Stimulated activated naive CD8-positive, alpha-beta T cell treated with anti-CD3 and anti-CD28 coated beads, Interleukin-15, Interleukin-2, amounts not matched to agents 100 U/mL and 50 U/mL, for 24 hours (primary cell): ENCODE measurements at regions not wholly inside any gene's neighbourhood (a gene's known extent, or its start where the extent isn't known, plus 50 kb on each side); places are given as distances from the start of the nearest gene placed in this dataset.

Experiments
- ATAC-seq: fragments of 150-1000 bp; cut with Tn5 transposase; one replicate; pipeline ENCODE4 v1.10.0; 2021
- DNase-seq: peaks from one replicate; pipeline ENCODE4 v3.0.0; 2021

DNA sequence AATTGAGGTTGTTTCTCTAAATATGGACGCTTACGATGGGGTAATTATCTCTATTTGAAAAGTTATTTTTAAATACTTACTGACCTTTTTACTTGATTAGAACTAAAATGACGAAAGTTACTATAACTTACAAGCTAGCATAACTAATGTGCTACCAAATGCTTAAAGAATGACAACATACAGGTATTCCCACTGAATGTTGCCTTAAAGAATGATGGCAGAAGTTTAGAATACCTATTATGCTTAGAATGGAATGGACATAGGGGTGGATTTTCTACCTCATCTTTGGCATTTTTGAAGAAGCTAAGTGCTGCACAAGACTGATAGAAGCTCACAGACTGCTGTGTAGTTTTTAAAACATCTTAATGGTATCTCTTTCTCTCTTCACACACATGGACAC, 284.8 kb downstream of the THBS2 start:
- ATAC-seq, result no peak
- no peak for DNase-seq

DNA sequence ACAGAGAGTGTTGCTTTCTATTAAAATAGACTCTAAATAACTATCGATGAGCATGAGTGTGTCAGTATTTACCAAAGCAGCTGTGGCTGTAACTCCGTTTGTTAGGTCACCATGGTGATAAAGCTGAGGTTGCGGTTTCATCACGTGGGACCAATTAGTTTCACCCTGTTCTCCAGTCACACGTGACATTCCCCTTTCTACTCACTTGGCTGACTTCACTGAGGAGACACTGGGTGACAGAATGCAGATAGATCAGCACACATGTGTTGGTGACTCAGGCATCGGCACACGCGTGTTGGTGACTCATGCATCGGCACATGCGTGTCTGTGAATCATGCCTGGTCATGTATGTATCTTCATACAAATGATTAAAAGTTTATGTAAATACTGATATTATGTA, 285.4 kb downstream of the THBS2 start:
- DNase-seq, result no peak
- no peak for ATAC-seq

DNA sequence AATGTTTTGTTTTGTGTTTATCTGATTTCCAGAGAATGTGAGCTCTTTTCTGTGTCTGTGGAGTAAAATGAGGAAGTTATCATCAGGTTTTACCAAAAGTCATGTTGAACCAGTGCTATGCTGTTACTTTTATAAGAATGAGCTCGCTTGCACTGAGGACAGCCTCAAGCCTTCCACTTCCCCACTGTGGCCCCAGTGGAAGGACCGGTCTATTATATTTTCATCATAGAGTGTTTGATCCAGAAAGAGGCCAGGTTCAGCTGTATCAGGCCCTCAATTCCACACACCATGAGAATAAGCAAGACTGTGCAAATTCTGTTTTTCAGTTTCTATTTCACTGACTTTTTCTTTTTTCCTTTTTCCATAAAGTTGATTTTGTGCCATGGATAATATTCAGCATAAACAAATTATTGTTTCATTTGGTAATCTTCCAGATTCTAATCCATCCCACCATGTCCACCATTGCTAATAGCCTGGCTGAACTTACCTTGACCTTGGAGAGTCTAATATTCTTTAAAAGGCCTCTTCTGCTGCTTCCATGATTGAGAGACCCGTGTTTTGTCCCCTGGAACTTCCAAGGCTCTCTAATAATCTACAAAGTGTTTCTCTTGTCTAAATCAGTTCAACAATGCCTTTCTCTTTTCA, 286.2 kb downstream of the THBS2 start:
- ATAC-seq, result no peak
- DNase-seq, result no peak

DNA sequence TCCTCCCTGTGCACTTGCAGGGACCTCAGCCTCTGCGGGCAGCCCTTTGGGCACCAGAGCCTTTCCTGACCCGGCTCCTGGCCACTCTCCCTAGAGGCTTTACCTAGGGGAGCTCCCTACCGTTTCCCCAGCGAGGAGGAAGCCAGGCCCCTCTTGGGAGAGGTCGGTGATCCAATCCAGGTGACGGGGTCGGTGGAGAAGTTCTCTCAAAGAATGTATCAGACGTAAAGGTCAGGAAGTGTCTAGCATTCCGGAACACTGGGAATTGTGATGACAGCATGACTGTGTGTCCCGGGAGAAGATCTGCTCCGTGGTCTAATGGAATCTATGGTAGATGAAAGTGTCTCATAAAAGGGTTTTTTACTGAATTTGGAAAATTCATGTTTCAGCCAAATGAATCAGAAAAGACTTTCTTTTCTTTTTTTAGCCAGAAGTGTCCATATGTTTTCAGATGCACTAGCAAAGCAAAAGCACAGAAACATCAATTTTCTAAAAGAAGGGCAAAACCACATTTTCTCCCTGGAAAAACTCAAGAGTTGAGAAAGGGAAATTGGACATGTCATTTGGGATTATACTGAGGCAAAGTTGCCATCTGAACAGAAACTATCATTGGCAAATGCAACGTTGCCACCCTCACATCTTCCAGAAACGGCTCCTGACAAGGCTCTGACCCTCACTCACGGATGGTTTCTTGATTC, 289.4 kb downstream of the THBS2 start:
- no peak for ATAC-seq
- DNase-seq, result no peak

DNA sequence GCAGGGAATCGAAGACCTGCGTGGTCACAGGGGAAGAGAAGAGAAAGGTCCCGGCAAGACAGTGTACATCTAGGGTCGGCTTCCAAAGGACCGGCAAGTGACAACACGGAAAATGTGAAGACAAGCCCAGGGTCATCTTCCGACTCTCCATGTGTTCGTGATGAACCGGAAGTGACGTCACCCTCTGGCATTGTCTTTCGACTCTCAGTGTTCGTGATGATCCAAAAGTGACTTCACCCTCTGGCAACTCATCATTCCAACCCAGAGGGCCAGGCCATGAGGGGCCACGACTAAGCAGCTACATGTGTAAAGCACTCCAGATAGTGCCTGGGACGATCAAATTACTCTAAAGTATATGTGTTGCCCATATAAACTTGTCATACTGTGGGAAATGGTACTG, 290.8 kb downstream of the THBS2 start:
- ATAC-seq, result no peak

DNA sequence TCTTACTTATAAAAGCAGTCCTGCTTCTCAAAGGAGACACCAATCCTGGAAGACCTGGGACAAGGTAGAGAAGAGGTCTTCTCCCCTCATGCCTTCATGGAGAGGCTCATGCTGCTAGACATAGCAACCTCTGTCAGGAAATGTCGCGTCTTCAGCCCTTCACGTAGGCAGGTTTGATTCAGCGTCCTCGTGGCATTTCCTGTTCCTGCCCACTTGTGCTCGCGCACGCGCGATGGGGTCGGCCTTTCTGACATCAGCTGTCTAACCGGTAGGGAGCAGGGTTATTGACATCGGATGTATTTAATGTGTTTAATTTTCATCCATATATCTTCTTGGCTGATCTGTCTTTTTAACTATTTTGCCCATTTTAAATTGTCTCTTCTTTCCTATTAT, 292.4 kb downstream of the THBS2 start:
- ATAC-seq (no peak), DNase-seq (peak; percentile 9)

More for the DNA sequence above, 290.8 kb downstream of the THBS2 start:
- no peak for DNase-seq

DNA sequence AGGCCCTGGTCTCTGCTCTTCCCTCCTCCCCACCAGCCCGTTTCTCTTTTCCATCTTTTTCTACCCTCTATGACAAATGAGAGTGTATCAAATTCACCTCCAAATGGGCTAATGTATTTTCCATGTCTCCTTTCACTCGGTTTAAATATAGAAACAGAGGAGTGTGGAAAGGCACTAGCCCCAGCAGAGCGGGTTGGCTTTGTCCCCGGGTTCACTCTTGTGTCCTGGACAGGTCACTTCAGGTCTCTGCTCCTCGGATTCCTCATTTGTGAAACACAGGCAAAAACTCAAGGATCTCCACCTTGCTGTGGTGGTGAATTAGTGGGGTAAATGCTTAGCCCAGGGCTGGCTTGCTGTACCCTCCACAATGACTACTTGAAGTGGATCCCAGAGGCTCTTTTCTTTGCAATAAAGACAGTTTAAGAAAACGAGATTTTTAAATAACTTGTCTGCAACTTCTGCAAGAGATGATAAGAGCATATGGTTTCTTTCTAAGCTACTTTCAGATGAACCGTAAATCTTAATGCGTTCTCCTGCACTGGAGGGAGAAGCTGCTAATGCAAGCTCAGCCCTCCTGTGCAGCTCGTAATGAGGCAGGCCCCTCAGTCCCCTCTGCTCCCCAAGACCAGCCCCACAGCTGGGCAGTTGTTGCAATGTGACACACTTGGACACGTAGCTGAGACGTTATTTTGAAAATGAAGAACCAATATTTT, 292.9 kb downstream of the THBS2 start:
- ATAC-seq (no peak), DNase-seq (no peak)

DNA sequence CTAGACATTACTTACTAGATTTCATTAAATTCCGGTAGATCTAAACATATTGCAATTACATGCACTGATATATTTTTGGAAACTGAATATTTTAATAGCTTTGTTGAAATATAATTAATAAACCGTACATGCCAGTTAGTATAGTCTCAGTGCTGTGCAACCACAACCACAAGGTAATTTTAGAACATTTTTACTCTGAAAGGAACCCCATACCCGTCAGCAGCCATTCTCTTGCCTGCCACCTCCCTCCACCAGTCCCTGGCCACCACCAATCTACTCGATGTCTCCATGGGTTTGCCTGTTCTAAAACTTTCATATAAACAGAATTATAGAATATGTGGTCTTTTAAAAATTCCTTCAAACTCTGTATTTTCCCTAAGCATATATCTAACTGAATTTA, 293.9 kb downstream of the THBS2 start:
- no peak for ATAC-seq

DNA sequence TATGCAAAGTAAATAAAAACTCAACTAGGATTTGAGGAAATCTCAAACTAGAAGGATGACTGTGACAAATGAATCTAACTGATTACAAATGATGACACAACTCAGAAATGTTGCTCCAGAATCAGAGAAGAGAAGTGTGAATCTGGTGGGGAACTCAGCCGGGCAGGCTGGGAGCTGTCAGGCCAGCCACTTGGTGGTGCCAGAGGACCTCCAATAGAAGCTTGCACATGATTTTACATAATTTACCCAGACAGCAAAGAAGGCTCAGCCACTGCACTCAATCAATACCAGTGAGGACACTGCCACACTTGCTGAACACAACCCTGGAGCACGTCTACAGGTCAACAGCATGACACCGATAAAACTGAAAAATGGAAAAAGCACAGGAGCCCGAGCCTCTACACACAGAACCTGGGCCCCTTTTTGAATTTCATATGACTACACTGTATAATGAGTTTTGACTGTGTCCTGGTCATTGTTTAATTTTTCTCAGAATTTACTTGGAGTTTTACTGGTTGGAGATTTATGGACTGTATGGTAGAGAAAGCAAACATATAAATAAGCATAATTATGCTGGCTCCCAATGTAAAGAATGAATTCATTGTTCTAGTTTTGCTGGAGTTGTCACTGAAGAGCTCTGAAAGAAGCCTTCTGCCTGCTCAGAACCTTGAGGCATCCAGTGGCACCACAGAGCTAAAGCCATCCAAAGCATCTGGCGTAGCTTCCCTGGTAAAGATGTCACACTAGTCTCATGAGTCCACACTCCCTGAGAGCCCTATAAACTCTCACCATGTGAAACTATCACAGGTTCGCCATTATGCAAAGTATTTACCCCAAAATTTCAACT, 296.5 kb downstream of the THBS2 start:
- peak; percentile 59 for ATAC-seq
- DNase-seq, result peak; percentile 48

More for the DNA sequence above, 293.9 kb downstream of the THBS2 start:
- no peak for DNase-seq

DNA sequence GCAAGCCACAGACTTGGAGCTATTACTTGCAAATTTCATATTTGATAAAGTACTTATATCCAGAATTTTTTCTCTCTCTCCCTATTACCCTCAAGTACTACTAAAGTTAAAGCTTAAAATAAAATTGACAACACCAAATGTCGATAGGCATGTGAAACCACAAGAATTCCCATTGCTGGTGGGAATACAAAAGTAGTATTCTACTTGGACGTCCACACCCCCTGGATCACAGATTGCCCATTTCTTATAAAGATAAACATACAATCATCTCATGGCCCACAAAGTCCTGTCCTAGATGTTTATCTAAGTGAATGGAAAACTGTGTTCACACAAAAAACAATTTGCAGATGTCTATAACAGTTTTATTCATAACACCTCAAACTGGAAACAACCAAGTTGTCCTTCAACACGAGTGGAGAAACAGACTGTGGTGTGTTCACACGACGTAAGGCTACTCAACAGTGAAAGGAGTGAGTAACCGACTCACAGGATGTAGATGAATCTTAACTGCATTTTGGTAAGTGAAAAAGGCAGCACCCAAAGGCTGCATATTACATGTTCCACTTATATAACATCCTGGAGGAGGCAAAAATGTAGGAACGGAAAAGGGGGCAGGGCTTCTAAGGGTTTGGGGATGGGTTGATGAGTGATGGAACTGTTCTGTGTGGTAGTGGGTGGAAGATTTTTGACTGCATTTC, 297.4 kb downstream of the THBS2 start:
- DNase-seq (no peak), ATAC-seq (no peak)

DNA sequence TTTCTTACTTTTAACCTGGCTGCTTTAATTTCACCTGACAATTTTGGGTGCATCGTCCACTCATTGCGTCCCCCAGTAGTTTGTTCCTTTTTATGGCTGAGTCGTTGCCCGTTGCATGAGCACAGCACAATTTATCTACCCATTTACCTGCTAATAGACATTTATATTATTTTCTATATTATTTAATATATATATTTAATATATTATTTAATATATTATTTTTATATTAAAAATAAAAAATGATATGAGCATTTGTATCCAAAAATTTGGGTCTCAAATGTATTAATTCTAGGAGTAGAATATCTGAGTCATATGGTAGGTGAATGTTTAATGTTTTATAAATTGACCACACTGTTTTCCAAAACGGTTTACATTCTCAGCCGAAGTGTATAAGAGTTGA, 300.2 kb downstream of the THBS2 start:
- no peak for ATAC-seq

DNA sequence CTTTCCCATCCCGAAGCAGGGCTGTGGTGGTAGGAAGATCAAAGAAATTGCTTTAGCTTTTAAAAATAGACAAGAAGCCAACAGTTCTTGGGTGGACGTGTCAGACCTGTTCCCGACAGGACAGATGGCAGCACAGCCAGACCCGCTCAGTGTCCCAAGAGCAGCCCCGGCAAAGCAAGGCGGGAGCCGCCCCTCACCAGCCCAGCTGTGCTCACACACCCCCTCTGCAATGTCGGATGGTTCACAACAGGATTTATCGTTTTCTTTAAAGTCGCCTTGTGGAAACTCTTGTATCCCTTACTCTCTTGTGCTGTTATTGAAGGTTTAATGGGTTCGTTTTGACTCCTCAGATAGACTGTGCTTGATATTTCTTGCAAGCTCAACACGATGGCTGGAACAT, 302.4 kb downstream of the THBS2 start:
- DNase-seq (no peak), ATAC-seq (no peak)

More for the DNA sequence above, 300.2 kb downstream of the THBS2 start:
- no peak for DNase-seq

DNA sequence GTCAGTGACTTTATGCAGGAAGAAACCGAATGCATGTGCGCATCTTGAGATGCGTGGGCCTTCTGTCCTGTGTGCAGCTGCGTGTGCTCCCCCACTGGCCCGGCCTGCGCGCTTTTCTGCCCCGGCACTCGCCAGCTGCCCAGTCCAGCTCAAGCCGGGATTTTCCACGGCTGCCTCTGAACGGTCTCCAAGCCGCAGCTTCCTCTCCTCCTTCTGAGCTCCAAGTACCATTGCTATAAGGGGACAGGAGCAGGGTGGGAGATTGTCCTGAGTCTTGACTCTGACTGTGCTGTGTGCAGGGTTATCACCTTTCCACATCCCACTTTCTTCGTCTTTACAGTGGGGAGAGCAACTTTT, 302.8 kb downstream of the THBS2 start:
- ATAC-seq, result no peak

DNA sequence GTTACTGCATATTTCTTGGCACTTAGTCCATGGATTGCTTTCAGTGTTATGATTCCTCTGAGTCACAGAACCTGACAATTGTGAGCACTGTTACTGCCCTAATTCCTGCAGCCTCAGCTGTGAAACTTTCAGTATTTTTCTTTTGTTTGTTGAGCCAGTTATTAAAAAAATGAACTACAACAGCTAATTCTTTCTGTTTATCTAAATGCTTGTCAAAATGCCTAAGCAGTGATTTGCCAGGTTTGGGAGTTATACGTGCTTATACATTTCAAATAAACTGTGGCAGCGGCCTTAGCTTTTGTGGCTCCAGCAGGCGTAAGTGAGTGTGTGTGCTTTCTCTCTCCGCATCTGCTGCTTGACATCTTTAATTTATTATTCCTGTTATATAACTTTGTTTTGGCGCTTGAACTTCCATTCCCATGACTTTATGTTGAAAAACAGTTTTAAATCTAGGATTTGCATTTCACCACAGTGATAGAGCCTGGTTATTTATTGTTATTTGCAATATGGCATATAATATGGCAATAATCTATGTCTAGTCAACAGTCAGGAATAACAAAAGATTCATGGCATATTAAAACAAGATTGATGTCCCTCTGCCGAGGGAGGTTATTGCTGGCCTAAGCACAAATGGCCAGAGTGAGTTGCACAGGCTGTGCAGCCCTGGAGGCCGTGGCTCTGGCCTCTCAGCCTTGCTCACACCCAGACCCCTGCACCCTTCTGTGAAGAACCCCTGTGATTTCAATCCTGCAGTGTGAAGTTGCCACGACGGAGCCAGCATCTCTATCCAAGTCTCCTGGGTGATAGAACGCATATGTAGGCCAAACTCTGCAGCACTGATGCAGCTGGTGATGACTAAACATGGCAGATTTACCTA, 303.4 kb downstream of the THBS2 start:
- DNase-seq, result no peak

More for the DNA sequence above, 302.8 kb downstream of the THBS2 start:
- DNase-seq, result no peak

DNA sequence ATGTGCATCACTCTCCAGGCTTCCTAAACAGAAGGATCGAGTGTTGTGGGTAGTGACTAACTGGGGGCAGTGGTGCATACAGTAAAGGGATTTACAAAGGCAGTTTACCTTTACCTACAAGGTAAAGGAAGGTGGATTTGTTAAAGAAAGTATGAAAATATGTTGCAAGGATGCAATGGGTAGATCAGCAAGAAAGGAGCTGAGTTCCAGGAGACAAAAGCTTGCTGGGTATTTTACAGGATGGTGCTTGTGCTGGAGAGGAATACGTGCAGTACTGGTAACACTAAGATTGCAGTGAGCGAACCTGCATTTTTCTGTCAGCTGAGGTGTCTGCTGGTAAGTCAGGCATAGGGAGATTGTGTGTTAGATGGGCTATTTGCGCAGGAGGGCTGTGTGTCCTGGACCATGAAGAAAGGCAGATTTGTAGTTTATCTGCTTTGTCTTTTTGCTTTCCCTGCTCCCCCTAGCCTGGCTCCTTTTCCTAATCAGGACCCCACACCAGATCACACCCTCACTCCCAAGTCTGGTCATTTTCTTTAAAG, 304.6 kb downstream of the THBS2 start:
- ATAC-seq (no peak), DNase-seq (no peak)

More for the DNA sequence above, 303.4 kb downstream of the THBS2 start:
- no peak for ATAC-seq

DNA sequence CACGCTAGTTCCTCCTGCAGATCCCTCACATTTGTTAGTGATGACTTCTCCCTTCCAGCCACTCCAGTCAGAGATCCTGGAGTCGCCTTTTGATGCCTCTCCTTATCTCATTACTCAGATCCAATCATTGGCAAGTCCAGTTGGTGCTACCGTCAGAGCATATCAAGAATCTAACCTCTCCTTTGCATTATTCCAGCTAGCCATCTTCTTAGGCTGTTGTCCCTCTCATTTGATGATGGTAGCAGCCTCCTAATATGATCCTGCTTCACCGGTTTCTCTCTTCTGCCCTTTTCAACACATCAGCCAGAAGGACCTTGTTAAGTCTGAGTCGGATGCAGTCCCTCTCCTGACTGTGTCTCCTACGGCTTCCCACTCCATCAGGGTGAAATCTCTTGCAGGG, 305.6 kb downstream of the THBS2 start:
- DNase-seq (no peak), ATAC-seq (no peak)

DNA sequence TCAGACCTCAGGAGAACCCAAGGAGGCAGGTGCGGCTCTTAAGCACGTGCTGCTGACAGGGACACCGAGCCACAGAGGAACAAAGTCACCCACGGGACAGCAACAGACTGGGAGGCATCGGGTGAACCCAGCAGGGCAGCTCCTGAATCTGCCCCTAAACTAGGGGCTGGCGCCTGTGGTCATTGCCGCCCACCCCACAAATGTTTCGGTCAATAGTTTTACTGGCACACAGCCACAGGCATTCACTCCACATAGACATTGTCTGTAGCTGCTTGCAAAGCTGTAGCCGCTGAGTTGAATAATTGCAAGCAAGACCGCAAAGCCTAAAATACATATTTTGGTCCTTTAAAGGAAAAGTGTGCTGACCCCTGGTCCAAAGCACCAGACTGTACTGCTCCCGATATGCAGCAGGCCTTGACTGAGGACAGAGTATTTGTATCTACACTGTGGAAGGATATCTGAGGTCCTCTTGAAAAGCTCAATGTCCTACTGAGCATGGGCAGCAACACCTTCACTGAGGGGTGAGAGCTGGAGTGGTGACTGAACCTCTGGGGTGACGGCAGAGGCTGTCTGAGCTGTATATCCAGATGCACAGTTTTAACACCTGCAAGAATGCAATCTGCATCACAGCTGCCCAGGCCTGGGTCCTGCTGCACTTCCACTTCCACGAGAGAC, 310.3 kb downstream of the THBS2 start:
- no peak for ATAC-seq

DNA sequence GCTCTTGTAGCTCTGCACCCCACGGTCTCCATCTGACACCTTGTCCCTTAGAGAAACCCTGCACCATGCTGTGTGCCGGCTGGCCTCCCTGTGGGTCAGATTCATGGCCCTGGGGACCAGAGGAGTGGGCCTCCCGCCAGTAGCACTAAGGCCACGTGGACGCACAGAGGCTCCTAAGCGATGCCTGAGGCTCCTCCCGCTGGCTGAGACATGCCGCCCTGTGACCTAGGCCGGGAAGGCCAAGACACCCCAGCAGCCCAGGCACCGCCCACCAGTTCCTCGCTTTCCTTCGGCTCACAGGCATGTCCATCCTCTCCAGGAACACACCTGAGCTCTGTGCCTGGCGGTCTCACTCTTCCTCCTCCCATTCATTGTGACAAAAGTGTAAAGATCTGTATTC, 311.0 kb downstream of the THBS2 start:
- no peak for ATAC-seq

More for the DNA sequence above, 310.3 kb downstream of the THBS2 start:
- DNase-seq, result no peak

DNA sequence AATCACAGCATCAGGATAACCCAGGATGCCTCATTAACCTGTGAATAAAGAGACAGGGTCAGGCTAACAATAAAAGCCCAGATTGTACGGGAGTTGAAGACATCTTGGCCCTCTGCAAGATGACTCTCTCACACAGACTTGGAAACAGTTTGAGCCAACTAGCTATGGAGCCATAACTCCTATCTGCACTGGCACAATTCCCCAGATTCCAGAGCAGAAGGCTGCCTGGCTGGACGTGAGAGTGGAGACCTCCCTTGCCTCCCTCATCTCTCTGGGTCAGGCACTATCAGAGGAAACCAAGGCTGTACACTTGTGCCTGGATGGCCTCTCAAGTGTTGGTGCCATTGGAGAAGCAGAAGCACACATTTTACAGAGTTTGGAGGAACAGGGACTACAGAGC, 312.6 kb downstream of the THBS2 start:
- ATAC-seq (no peak), DNase-seq (no peak)

More for the DNA sequence above, 311.0 kb downstream of the THBS2 start:
- no peak for DNase-seq

DNA sequence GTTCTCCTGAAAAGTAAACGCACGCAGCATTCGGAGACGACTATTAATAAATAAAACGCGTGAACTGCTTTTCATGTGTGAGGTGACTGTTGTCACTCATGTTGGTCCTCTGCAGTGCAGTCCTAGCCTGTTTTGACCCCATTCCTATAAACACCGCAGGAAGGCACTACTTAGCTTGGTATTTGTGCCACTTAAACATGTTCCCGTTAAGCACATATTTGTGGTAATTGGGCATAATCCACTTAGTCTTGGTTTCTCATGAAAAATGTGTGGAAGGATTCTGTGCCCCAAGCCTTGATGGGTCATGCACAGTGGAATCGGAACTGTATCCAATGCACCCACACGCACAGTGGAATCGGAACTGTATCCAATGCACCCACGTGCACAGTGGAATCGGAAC, 313.9 kb downstream of the THBS2 start:
- DNase-seq (no peak), ATAC-seq (no peak)
